ENCODE measurements at regions not wholly inside any gene's neighbourhood (a gene's known extent, or its start where the extent isn't known, plus 50 kb on each side); places are given as distances from the start of the nearest gene placed in this dataset.

- Histone ChIP-seq H3K9me3 (ENCODE audit: control insufficient read depth in 4 of 4, low read length in 3 of 4) (no peaks in the 10 kb centered on the region), H3K27me3 (ENCODE audit: control insufficient read depth in 4 of 4, insufficient read depth in 4 of 4, low read length in 3 of 4) (no peaks in the 10 kb centered on the region), H3K27ac (ENCODE audit: low read depth in 1 of 2, low read length in 2 of 2) (no peak overlapping the region), H3K4me1 (ENCODE audit: control insufficient read depth in 4 of 4, insufficient read depth in 4 of 4, low read length in 3 of 4) (no peaks in the 10 kb centered on the region), H3K36me3 (ENCODE audit: control insufficient read depth in 4 of 4, insufficient read depth in 3 of 4, low read depth in 1 of 4, low read length in 3 of 4) (no peaks in the 10 kb centered on the region), H3K4me3 (ENCODE audit: low read depth in 1 of 3, low read length in 3 of 3) (no peak overlapping the region), H3K9ac (ENCODE audit: low read depth in 1 of 2, low read length in 2 of 2) (no peak overlapping the region)
- TF ChIP-seq TAF1 (conservative IDR thresholded peaks at IDR 0.05) (no peak), EGR1 (IDR thresholded peaks at IDR 0.05; ENCODE audit: low read depth in 2 of 2) (no peak), RAD21 (IDR thresholded peaks at IDR 0.05) (no peak), YY1 (IDR thresholded peaks at IDR 0.05) (no peak), FOXA1 (IDR thresholded peaks at IDR 0.05) (no peak), MAX (IDR thresholded peaks at IDR 0.05) (no peak), ATF3 (IDR thresholded peaks at IDR 0.05) (no peak), HNF4G (IDR thresholded peaks at IDR 0.05) (no peak), ZBTB33 (IDR thresholded peaks at IDR 0.05) (no peak), REST (IDR thresholded peaks at IDR 0.05) (no peak), HNF4A (conservative IDR thresholded peaks at IDR 0.05) (no peak), GABPA (IDR thresholded peaks at IDR 0.05 in 1 of 2, conservative IDR thresholded peaks at IDR 0.05 in 1 of 2) (no peak)
- DNase-seq (ENCODE audit: low spot score): no peak
- 42% methylated on average over 1 of the region's 1 CpG for WGBS
These were observed 194.6 kb upstream of the RGS17 start for GRCh38 chr6:153325661-153326060.

- Histone ChIP-seq H3K36me3 (ENCODE audit: control insufficient read depth in 4 of 4, insufficient read depth in 3 of 4, low read depth in 1 of 4, low read length in 3 of 4) (no peaks in the 10 kb centered on the region), H3K27me3 (ENCODE audit: control insufficient read depth in 4 of 4, insufficient read depth in 4 of 4, low read length in 3 of 4) (no peaks in the 10 kb centered on the region), H3K4me1 (ENCODE audit: control insufficient read depth in 4 of 4, insufficient read depth in 4 of 4, low read length in 3 of 4) (no peaks in the 10 kb centered on the region), H3K9ac (ENCODE audit: low read depth in 1 of 2, low read length in 2 of 2) (no peak overlapping the region), H3K4me3 (ENCODE audit: low read depth in 1 of 3, low read length in 3 of 3) (no peak overlapping the region), H3K27ac (ENCODE audit: low read depth in 1 of 2, low read length in 2 of 2) (no peak overlapping the region), H3K9me3 (ENCODE audit: control insufficient read depth in 4 of 4, low read length in 3 of 4) (no peaks in the 10 kb centered on the region)
- 33% methylated on average over 3 of the region's 3 CpGs for WGBS
- TF ChIP-seq ATF3 (IDR thresholded peaks at IDR 0.05) (no peak), RAD21 (IDR thresholded peaks at IDR 0.05) (no peak), JUND (IDR thresholded peaks at IDR 0.05) (no peak), FOXA2 (IDR thresholded peaks at IDR 0.05) (no peak), MAX (IDR thresholded peaks at IDR 0.05) (no peak), GABPA (IDR thresholded peaks at IDR 0.05 in 1 of 2, conservative IDR thresholded peaks at IDR 0.05 in 1 of 2) (no peak), REST (IDR thresholded peaks at IDR 0.05) (no peak), HNF4A (conservative IDR thresholded peaks at IDR 0.05) (no peak), NR2F2 (IDR thresholded peaks at IDR 0.05) (no peak), CTCF (IDR thresholded peaks at IDR 0.05; ENCODE audit: low read depth, low read length, missing input control) (no peak), ZBTB33 (IDR thresholded peaks at IDR 0.05) (no peak)
- no peak for DNase-seq (ENCODE audit: low spot score)
These were observed 181.6 kb upstream of the RGS17 start for GRCh38 chr6:153312634-153313033.
